Hepatocyte (in vitro differentiated cells): ENCODE measurements at regions not wholly inside any gene's neighbourhood (a gene's known extent, or its start where the extent isn't known, plus 50 kb on each side); places are given as distances from the start of the nearest gene placed in this dataset.
"Not testable (repeated sequence)": the region's sequence is repeated elsewhere in the genome, so short reads cannot be mapped to it uniquely, and the experiment has no call there.

Experiments
- DNase-seq: peaks from one replicate; pipeline ENCODE4 v3.0.0-alpha.2; 2016; ENCODE audit warnings: low spot score
- H2AFZ ChIP-seq: fragments of 200-600 bp; sonication (generic); 2 replicates; pipeline ENCODE4 v1.6.0; 2016; ENCODE audit warnings: antibody characterized with exemption, mild to moderate bottlenecking
- H3K27ac ChIP-seq: fragments of 200-600 bp; sonication (generic); 2 replicates; pipeline ENCODE4 v1.5.1; 2016; ENCODE audit warnings: mild to moderate bottlenecking
- H3K27me3 ChIP-seq: fragments of 200-600 bp; sonication (generic); 2 replicates; pipeline ENCODE4 v1.6.1; 2016
- H3K36me3 ChIP-seq: fragments of 200-600 bp; sonication (generic); replicated peaks from 2 replicates; pipeline ENCODE4 v1.5.1; 2016; ENCODE audit warnings: low read depth; ENCODE audit not compliant: insufficient read depth
- H3K4me1 ChIP-seq: fragments of 200-600 bp; sonication (generic); 2 replicates; pipeline ENCODE4 v1.5.1; 2016; ENCODE audit warnings: mild to moderate bottlenecking, moderate library complexity; ENCODE audit not compliant: insufficient read depth
- H3K4me2 ChIP-seq: fragments of 200-600 bp; sonication (generic); 2 replicates; pipeline ENCODE4 v1.6.0; 2016
- H3K4me3 ChIP-seq: fragments of 200-600 bp; sonication (generic); 2 replicates; pipeline ENCODE4 v1.5.1; 2016; ENCODE audit warnings: mild to moderate bottlenecking
- H3K79me2 ChIP-seq: fragments of 200-600 bp; sonication (generic); 2 replicates; pipeline ENCODE4 v1.6.0; 2017; ENCODE audit warnings: mild to moderate bottlenecking
- H3K9me2 ChIP-seq: fragments of 200-600 bp; sonication (generic); replicated peaks from 2 replicates; pipeline ENCODE4 v1.6.0; 2017; ENCODE audit warnings: mild to moderate bottlenecking; ENCODE audit not compliant: insufficient read depth
- H3K9me3 ChIP-seq: fragments of 200-600 bp; sonication (generic); 2 replicates; pipeline ENCODE4 v1.5.1; 2016; ENCODE audit warnings: low read depth, mild to moderate bottlenecking
- H4K20me1 ChIP-seq: fragments of 200-600 bp; sonication (generic); 2 replicates; pipeline ENCODE4 v1.6.0; 2016; ENCODE audit warnings: mild to moderate bottlenecking; ENCODE audit not compliant: insufficient read depth, poor library complexity, severe bottlenecking
- CTCF ChIP-seq: fragments of 200-600 bp; sonication (generic); IDR thresholded peaks from 2 replicates; pipeline ENCODE4 v1.5.1; 2016; ENCODE audit warnings: antibody characterized with exemption, mild to moderate bottlenecking; ENCODE audit not compliant: poor library complexity
- EZH2 ChIP-seq: fragments of 200-600 bp; sonication (generic); IDR thresholded peaks from 2 replicates; pipeline ENCODE4 v1.6.1; 2016; ENCODE audit warnings: antibody characterized with exemption, mild to moderate bottlenecking, borderline replicate concordance
- EZH2phosphoT487 ChIP-seq: fragments of 200-600 bp; sonication (generic); IDR thresholded peaks from one replicate; pipeline ENCODE4 v1.6.1; 2018; ENCODE audit warnings: antibody characterized with exemption, mild to moderate bottlenecking, low read depth, moderate library complexity; ENCODE audit not compliant: unreplicated experiment, severe bottlenecking
- WGBS: methylation state at CpG from one replicate; pipeline ENCODE4 v1.1.6; 2016; ENCODE audit warnings: low lambda C conversion rate; ENCODE audit errors: missing lambda C conversion rate; 5-methylcytosine and 5-hydroxymethylcytosine counted together

GRCh38 chr5:40446910-40447309 lies 232.8 kb upstream of the PTGER4 start:
- Histone ChIP-seq H3K9me3 (no peaks in the 10 kb centered on the region), H3K4me1 (peaks cover 3% of the 10 kb centered on the region), H3K4me3 (no peak overlapping the region), H3K36me3 (no peaks in the 10 kb centered on the region), H2AFZ (no peak overlapping the region), H3K79me2 (no peaks in the 10 kb centered on the region), H3K27me3 (no peaks in the 10 kb centered on the region), H4K20me1 (no peaks in the 10 kb centered on the region), H3K27ac (peak overlapping the region; percentile 47), H3K4me2 (no peak overlapping the region), H3K9me2 (no peaks in the 10 kb centered on the region)
- WGBS = 16% methylated on average over 1 of the region's 1 CpG
- TF ChIP-seq EZH2 = no peak
- no peak for TF ChIP-seq CTCF
- TF ChIP-seq EZH2phosphoT487 = no peak
- peak; percentile 77 for DNase-seq

- H3K9me3 ChIP-seq = no peaks in the 10 kb centered on the region
- H3K27me3 ChIP-seq = no peaks in the 10 kb centered on the region
- no peaks in the 10 kb centered on the region for H4K20me1 ChIP-seq
- H3K36me3 ChIP-seq = no peaks in the 10 kb centered on the region
- H3K4me3 ChIP-seq = no peak overlapping the region
- no peaks in the 10 kb centered on the region for H3K9me2 ChIP-seq
- peaks cover 4% of the 10 kb centered on the region for H3K4me1 ChIP-seq
- no peak for TF ChIP-seq CTCF
- TF ChIP-seq EZH2phosphoT487 = no peak
- no peak for TF ChIP-seq EZH2
- WGBS = 45% methylated on average over 2 of the region's 2 CpGs
- DNase-seq = peak; percentile 38
- H3K4me2 ChIP-seq = peak overlapping the region; percentile 52
- peak overlapping the region; percentile 89 for H3K27ac ChIP-seq
- no peak overlapping the region for H2AFZ ChIP-seq
- no peaks in the 10 kb centered on the region for H3K79me2 ChIP-seq
These were observed 237.4 kb upstream of the PTGER4 start for GRCh38 chr5:40442346-40442745.

GRCh38 chr5:40441733-40442132 lies 238.0 kb upstream of the PTGER4 start:
- H3K4me3 ChIP-seq = no peak overlapping the region
- H2AFZ ChIP-seq = no peak overlapping the region
- 77% methylated on average over 4 of the region's 4 CpGs for WGBS
- peaks cover 4% of the 10 kb centered on the region for H3K4me1 ChIP-seq
- no peaks in the 10 kb centered on the region for H3K9me2 ChIP-seq
- no peaks in the 10 kb centered on the region for H4K20me1 ChIP-seq
- peak; percentile 40 for DNase-seq
- H3K27me3 ChIP-seq = no peaks in the 10 kb centered on the region
- TF ChIP-seq CTCF = no peak
- TF ChIP-seq EZH2phosphoT487 = no peak
- TF ChIP-seq EZH2 = no peak
- H3K36me3 ChIP-seq = no peaks in the 10 kb centered on the region
- peak overlapping the region; percentile 52 for H3K4me2 ChIP-seq
- no peaks in the 10 kb centered on the region for H3K9me3 ChIP-seq
- no peaks in the 10 kb centered on the region for H3K79me2 ChIP-seq
- H3K27ac ChIP-seq = peak overlapping the region; percentile 89

- no peaks in the 10 kb centered on the region for H3K27me3 ChIP-seq
These were observed 239.0 kb upstream of the PTGER4 start for GRCh38 chr5:40440746-40441145.

GRCh38 chr5:40439103-40439502 lies 240.6 kb upstream of the PTGER4 start:
- 93% methylated on average over 3 of the region's 3 CpGs for WGBS
- not testable (repeated sequence) for H3K9me3 ChIP-seq, H2AFZ ChIP-seq, H3K36me3 ChIP-seq, H3K9me2 ChIP-seq, H3K4me3 ChIP-seq, DNase-seq, H3K4me2 ChIP-seq, H3K4me1 ChIP-seq, H3K27me3 ChIP-seq, H3K79me2 ChIP-seq, H4K20me1 ChIP-seq, H3K27ac ChIP-seq

More at GRCh38 chr5:40440746-40441145, 239.0 kb upstream of the PTGER4 start:
- H3K27ac ChIP-seq = peak overlapping the region; percentile 89
- H4K20me1 ChIP-seq = no peaks in the 10 kb centered on the region
- WGBS = 88% methylated on average over 1 of the region's 1 CpG
- H3K4me1 ChIP-seq = peaks cover 4% of the 10 kb centered on the region
- no peaks in the 10 kb centered on the region for H3K36me3 ChIP-seq
- H3K79me2 ChIP-seq = no peaks in the 10 kb centered on the region
- H3K4me3 ChIP-seq = no peak overlapping the region
- H2AFZ ChIP-seq = no peak overlapping the region
- DNase-seq = no peak
- no peaks in the 10 kb centered on the region for H3K9me3 ChIP-seq
- H3K9me2 ChIP-seq = no peaks in the 10 kb centered on the region
- no peak overlapping the region for H3K4me2 ChIP-seq
- no peak for TF ChIP-seq EZH2phosphoT487

- not testable (repeated sequence) for H3K4me3 ChIP-seq, H3K36me3 ChIP-seq, H3K4me1 ChIP-seq, H3K27ac ChIP-seq, H3K27me3 ChIP-seq, DNase-seq, H3K4me2 ChIP-seq, H3K79me2 ChIP-seq, H3K9me2 ChIP-seq, H4K20me1 ChIP-seq, H2AFZ ChIP-seq, H3K9me3 ChIP-seq
- 94% methylated on average over 19 of the region's 26 CpGs for WGBS
These were observed 241.1 kb upstream of the PTGER4 start for GRCh38 chr5:40438646-40439045.
